Stimulated activated naive B cell treated with anti-CD40 and anti-IgM and Interleukin-4, amounts not matched to agents 10 μg/mL and 1 μg/mL and 100 μg/mL, for 72 hours (primary cell): ENCODE measurements at regions not wholly inside any gene's neighbourhood (a gene's known extent, or its start where the extent isn't known, plus 50 kb on each side); places are given as distances from the start of the nearest gene placed in this dataset.

Source experiments
- ATAC-seq, 2 donors: fragments of 150-1000 bp; cut with Tn5 transposase; replicated peaks; 2 replicates each; pipeline ENCODE4 v1.10.0; 2021; ENCODE audit warnings: moderate library complexity in 1 of 2
- DNase-seq: peaks from one replicate; pipeline ENCODE4 v3.0.0; 2021
- H3K27ac Mint-ChIP-seq: one replicate; pipeline ENCODE4 v1.8.0; 2022; ENCODE audit warnings: mild to moderate bottlenecking, mixed read lengths
- H3K27me3 Mint-ChIP-seq, 2 donors: one replicate each; pipeline ENCODE4 v1.8.0; 2022; ENCODE audit warnings: mixed read lengths in 2 of 2
- H3K36me3 Mint-ChIP-seq, 2 donors: one replicate each; pipeline ENCODE4 v1.8.0; 2022; ENCODE audit warnings: mixed read lengths in 2 of 2, mild to moderate bottlenecking in 1 of 2
- H3K4me1 Mint-ChIP-seq, 2 donors: one replicate each; pipeline ENCODE4 v1.8.0; 2022; ENCODE audit warnings: mixed read lengths in 2 of 2, mild to moderate bottlenecking in 1 of 2
- H3K4me3 Mint-ChIP-seq, 2 donors: one replicate each; pipeline ENCODE4 v1.8.0; 2022; ENCODE audit warnings: mild to moderate bottlenecking in 2 of 2, mixed read lengths in 2 of 2, moderate library complexity in 1 of 2
- H3K9me3 Mint-ChIP-seq, 2 donors: one replicate each; pipeline ENCODE4 v1.8.0; 2022; ENCODE audit warnings: mixed read lengths in 2 of 2, mild to moderate bottlenecking in 1 of 2

GRCh38 chr14:101456246-101457175, 104.8 kb upstream of the DIO3 start:
- Mint-ChIP-seq H3K36me3 (peaks cover 0 to 3% of the 10 kb centered on the region in 2 donors), H3K27ac (peak overlapping the region; percentile 61), H3K27me3 (peaks cover 49 to 62% of the 10 kb centered on the region in 2 donors), H3K4me1 (peaks cover 6% of the 10 kb centered on the region in 2 donors), H3K4me3 (peak overlapping the region; percentile 20 to 41), H3K9me3 (no peaks in the 10 kb centered on the region)
- peak; percentile 7 for DNase-seq
- no peak for ATAC-seq

GRCh38 chr14:101457301-101457935, 103.9 kb upstream of the DIO3 start:
- Mint-ChIP-seq H3K27me3 (peaks cover 49 to 62% of the 10 kb centered on the region in 2 donors), H3K4me1 (peaks cover 6 to 7% of the 10 kb centered on the region in 2 donors), H3K27ac (no peak overlapping the region), H3K36me3 (peaks cover 0 to 3% of the 10 kb centered on the region in 2 donors), H3K4me3 (no peak overlapping the region), H3K9me3 (no peaks in the 10 kb centered on the region)
- ATAC-seq (no peak), DNase-seq (no peak)

GRCh38 chr14:101457936-101458740, 103.2 kb upstream of the DIO3 start:
- Mint-ChIP-seq H3K4me3 (no peak overlapping the region), H3K36me3 (peaks cover 0 to 3% of the 10 kb centered on the region in 2 donors), H3K27me3 (peaks cover 46 to 57% of the 10 kb centered on the region in 2 donors), H3K9me3 (no peaks in the 10 kb centered on the region), H3K4me1 (peaks cover 6 to 7% of the 10 kb centered on the region in 2 donors), H3K27ac (no peak overlapping the region)
- no peak for ATAC-seq
- no peak for DNase-seq

GRCh38 chr14:101458741-101459550, 102.3 kb upstream of the DIO3 start:
- ATAC-seq (no peak), DNase-seq (no peak)
- no peaks in the 10 kb centered on the region for H3K9me3 Mint-ChIP-seq
- H3K4me3 Mint-ChIP-seq, result no peak overlapping the region
- peaks cover 0 to 3% of the 10 kb centered on the region in 2 donors for H3K36me3 Mint-ChIP-seq
- no peak overlapping the region for H3K27ac Mint-ChIP-seq
- H3K4me1 Mint-ChIP-seq, result peaks cover 6 to 7% of the 10 kb centered on the region in 2 donors
- H3K27me3 Mint-ChIP-seq, result peaks cover 46 to 49% of the 10 kb centered on the region in 2 donors

GRCh38 chr14:101459551-101459900, 101.8 kb upstream of the DIO3 start:
- peaks cover 0 to 3% of the 10 kb centered on the region in 2 donors for H3K36me3 Mint-ChIP-seq
- peaks cover 6 to 7% of the 10 kb centered on the region in 2 donors for H3K4me1 Mint-ChIP-seq
- no peak overlapping the region for H3K27ac Mint-ChIP-seq
- DNase-seq (no peak), ATAC-seq (no peak)
- peaks cover 40 to 43% of the 10 kb centered on the region in 2 donors for H3K27me3 Mint-ChIP-seq
- no peaks in the 10 kb centered on the region for H3K9me3 Mint-ChIP-seq
- no peak overlapping the region for H3K4me3 Mint-ChIP-seq

- Mint-ChIP-seq H3K9me3 (no peaks in the 10 kb centered on the region), H3K36me3 (peaks cover 0 to 3% of the 10 kb centered on the region in 2 donors), H3K4me3 (no peak overlapping the region), H3K27me3 (peaks cover 32 to 35% of the 10 kb centered on the region in 2 donors), H3K4me1 (peaks cover 6 to 7% of the 10 kb centered on the region in 2 donors), H3K27ac (no peak overlapping the region)
- ATAC-seq (no peak), DNase-seq (no peak)
These were observed 100.8 kb upstream of the DIO3 start for GRCh38 chr14:101460521-101460920.

DNA sequence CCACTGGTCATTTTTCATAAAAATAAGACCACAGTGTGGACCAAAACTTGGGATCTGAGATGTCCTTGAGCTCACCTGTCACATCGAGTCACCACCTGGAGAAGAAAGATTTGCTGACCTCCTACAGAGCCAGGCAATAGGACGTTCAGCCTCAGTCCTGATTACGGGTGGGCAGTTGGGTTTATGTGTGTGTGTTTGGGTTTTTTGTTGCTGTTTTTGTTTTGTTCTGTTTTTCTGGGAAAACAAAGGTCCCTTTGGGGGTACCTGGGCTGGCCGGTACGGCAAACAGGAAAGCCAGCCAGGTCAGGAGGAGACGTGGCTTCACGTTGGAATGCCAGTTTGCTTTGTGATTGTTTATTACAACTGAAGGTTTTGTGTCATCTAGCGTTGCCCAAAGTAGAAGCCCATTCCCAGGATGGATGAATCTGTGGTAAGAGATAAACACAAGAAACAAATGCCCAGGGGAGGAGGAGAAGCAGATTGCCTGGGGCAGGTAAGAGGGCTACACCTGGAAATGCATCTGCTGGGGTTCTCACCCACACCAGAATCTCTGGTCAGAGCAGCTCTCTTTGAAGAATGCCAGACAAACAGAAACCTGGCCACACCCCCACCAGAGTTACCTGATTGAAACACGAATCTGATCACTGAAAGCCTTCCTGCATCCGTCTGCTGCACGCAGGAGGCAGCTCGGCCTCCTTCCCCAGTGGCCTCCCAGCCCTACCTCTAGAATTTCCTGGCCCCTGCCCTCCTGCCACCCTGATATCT, 100.1 kb upstream of the DIO3 start:
- no peak for ATAC-seq
- Mint-ChIP-seq H3K27me3 (peaks cover 28 to 29% of the 10 kb centered on the region in 2 donors), H3K36me3 (peaks cover 0 to 3% of the 10 kb centered on the region in 2 donors), H3K27ac (no peak overlapping the region), H3K9me3 (no peaks in the 10 kb centered on the region), H3K4me1 (peaks cover 6 to 7% of the 10 kb centered on the region in 2 donors), H3K4me3 (no peak overlapping the region)
- DNase-seq, result no peak

- Mint-ChIP-seq H3K36me3 (peaks cover 0 to 2% of the 10 kb centered on the region in 2 donors), H3K4me3 (no peak overlapping the region)
- no peak for DNase-seq
These were observed 99.4 kb upstream of the DIO3 start for GRCh38 chr14:101461891-101462290.

DNA sequence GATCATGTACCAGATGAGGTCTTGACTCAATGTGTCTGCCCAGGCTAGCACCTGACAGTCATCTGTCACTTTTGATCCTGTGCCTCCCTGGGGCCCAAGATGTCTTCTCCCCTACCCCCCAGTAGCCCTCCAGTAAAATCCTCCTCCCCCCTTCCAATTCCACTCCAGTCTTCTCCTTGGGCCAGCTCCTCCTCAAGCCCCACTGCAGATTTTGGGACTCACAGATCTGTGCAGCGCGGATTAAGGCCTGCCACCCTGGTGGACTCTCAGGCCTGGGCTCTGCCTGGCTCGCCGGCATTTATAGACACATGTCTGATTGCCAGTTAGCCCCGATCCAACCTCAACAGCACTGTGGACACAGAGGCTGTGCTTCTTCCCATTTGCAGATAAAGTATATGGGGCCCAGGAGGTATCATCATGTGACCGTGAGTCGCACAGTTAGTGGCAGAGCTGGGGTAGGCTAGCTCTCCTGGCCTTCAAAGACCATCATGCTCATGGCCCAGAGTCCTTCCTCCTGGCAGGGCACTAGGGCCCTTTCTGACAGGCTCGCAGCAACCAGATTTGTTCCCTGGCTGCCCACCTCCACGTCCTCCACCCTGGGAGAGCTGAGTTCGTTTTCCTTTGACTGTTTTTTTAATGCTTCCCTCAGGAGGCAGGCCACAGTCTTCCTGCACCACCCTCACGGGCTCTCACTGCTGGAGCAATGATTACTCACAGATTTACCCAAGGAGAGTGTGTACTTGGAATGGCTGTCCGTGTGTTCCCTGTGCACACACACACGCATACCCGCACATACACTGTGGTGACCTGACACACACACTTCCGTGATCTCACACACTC, 98.3 kb upstream of the DIO3 start:
- H3K4me1 Mint-ChIP-seq, result peaks cover 0 to 3% of the 10 kb centered on the region in 2 donors
- no peak overlapping the region for H3K4me3 Mint-ChIP-seq
- H3K27me3 Mint-ChIP-seq, result peaks cover 17 to 18% of the 10 kb centered on the region in 2 donors
- no peak for DNase-seq
- no peak overlapping the region for H3K27ac Mint-ChIP-seq
- no peak for ATAC-seq
- H3K36me3 Mint-ChIP-seq, result no peaks in the 10 kb centered on the region
- no peaks in the 10 kb centered on the region for H3K9me3 Mint-ChIP-seq

More at GRCh38 chr14:101461891-101462290, 99.4 kb upstream of the DIO3 start:
- Mint-ChIP-seq H3K9me3 (no peaks in the 10 kb centered on the region), H3K4me1 (peaks cover 2 to 5% of the 10 kb centered on the region in 2 donors), H3K27me3 (peaks cover 21 to 22% of the 10 kb centered on the region in 2 donors), H3K27ac (no peak overlapping the region)
- ATAC-seq, result no peak

GRCh38 chr14:101463566-101464171, 97.6 kb upstream of the DIO3 start:
- H3K27ac Mint-ChIP-seq, result no peak overlapping the region
- peaks cover 0 to 3% of the 10 kb centered on the region in 2 donors for H3K4me1 Mint-ChIP-seq
- H3K9me3 Mint-ChIP-seq, result no peaks in the 10 kb centered on the region
- DNase-seq (no peak), ATAC-seq (no peak)
- H3K27me3 Mint-ChIP-seq, result peaks cover 17 to 18% of the 10 kb centered on the region in 2 donors
- no peak overlapping the region for H3K4me3 Mint-ChIP-seq
- H3K36me3 Mint-ChIP-seq, result no peaks in the 10 kb centered on the region

- Mint-ChIP-seq H3K4me3 (no peak overlapping the region), H3K27ac (no peak overlapping the region), H3K36me3 (no peaks in the 10 kb centered on the region), H3K9me3 (no peaks in the 10 kb centered on the region), H3K4me1 (peaks cover 0 to 3% of the 10 kb centered on the region in 2 donors), H3K27me3 (peaks cover 17 to 18% of the 10 kb centered on the region in 2 donors)
- ATAC-seq (no peak), DNase-seq (no peak)
These were observed 96.8 kb upstream of the DIO3 start for GRCh38 chr14:101464310-101464983.
